ENCODE measurements at regions not wholly inside any gene's neighbourhood (a gene's known extent, or its start where the extent isn't known, plus 50 kb on each side); places are given as distances from the start of the nearest gene placed in this dataset.

GRCh38 chr5:67672636-67673035 lies 476.0 kb upstream of the CD180 start:
- Histone ChIP-seq H3K4ac (ENCODE audit: low read length) (no peak overlapping the region), H3K36me3 (replicated peaks in 1 of 2; ENCODE audit: control insufficient read depth in 2 of 2, insufficient read depth in 2 of 2, low read length in 2 of 2) (no peaks in the 10 kb centered on the region), H3K27me3 (ENCODE audit: control insufficient read depth in 3 of 3, insufficient read depth in 3 of 3, low read depth in 1 of 3, low read length in 3 of 3) (no peaks in the 10 kb centered on the region), H3K9ac (ENCODE audit: low read depth, low read length, poor library complexity) (no peak overlapping the region), H3K27ac (replicated peaks; ENCODE audit: low read length) (no peak overlapping the region), H4K91ac (ENCODE audit: low read depth, low read length, poor library complexity) (no peak overlapping the region), H2BK5ac (ENCODE audit: low read length) (no peak overlapping the region), H3K23ac (ENCODE audit: low read depth, low read length, poor library complexity) (no peak overlapping the region), H3K4me3 (ENCODE audit: low read length in 2 of 2) (no peak overlapping the region), H2AFZ (ENCODE audit: low read length) (no peak overlapping the region), H3K4me1 (ENCODE audit: control insufficient read depth in 2 of 2, insufficient read depth in 1 of 2, low read depth in 1 of 2, low read length in 2 of 2) (peaks cover 0 to 1% of the 10 kb centered on the region in 2 donors), H3K79me1 (ENCODE audit: low read depth, low read length) (no peaks in the 10 kb centered on the region), H3K9me3 (replicated peaks in 1 of 2; ENCODE audit: control insufficient read depth in 2 of 2, insufficient read depth in 1 of 2, low read depth in 1 of 2, low read length in 2 of 2) (no peaks in the 10 kb centered on the region), H4K8ac (ENCODE audit: low read depth, low read length) (no peak overlapping the region), H2AK5ac (ENCODE audit: low read depth, low read length) (no peak overlapping the region), H2BK12ac (ENCODE audit: low read length) (no peak overlapping the region), H3K18ac (ENCODE audit: low read length) (no peak overlapping the region), H2BK120ac (ENCODE audit: low read depth, low read length) (no peak overlapping the region), H2BK15ac (ENCODE audit: low read length) (no peak overlapping the region), H3K14ac (ENCODE audit: low read length) (no peak overlapping the region), H3K4me2 (ENCODE audit: insufficient read depth, low read length, poor library complexity, severe bottlenecking) (no peak overlapping the region)
- no CpG with 5 or more reads among the region's 1 CpG for WGBS, 2 donors (ENCODE audit: extremely low coverage in 2 of 2, insufficient read length in 2 of 2, insufficient replicate concordance in 1 of 2)
- DNase-seq (ENCODE audit: low spot score): no peak

GRCh38 chr5:67669916-67670315 lies 473.3 kb upstream of the CD180 start:
- Histone ChIP-seq H3K79me1 (ENCODE audit: low read depth, low read length) (no peaks in the 10 kb centered on the region), H3K27ac (replicated peaks; ENCODE audit: low read length) (no peak overlapping the region), H3K14ac (ENCODE audit: low read length) (no peak overlapping the region), H4K91ac (ENCODE audit: low read depth, low read length, poor library complexity) (no peak overlapping the region), H3K4me1 (ENCODE audit: control insufficient read depth in 2 of 2, insufficient read depth in 1 of 2, low read depth in 1 of 2, low read length in 2 of 2) (no peaks in the 10 kb centered on the region), H3K4me2 (ENCODE audit: insufficient read depth, low read length, poor library complexity, severe bottlenecking) (no peak overlapping the region), H4K8ac (ENCODE audit: low read depth, low read length) (no peak overlapping the region), H2BK12ac (ENCODE audit: low read length) (no peak overlapping the region), H2AK5ac (ENCODE audit: low read depth, low read length) (no peak overlapping the region), H2BK15ac (ENCODE audit: low read length) (no peak overlapping the region), H3K27me3 (ENCODE audit: control insufficient read depth in 3 of 3, insufficient read depth in 3 of 3, low read depth in 1 of 3, low read length in 3 of 3) (no peaks in the 10 kb centered on the region), H2BK5ac (ENCODE audit: low read length) (no peak overlapping the region), H2BK120ac (ENCODE audit: low read depth, low read length) (no peak overlapping the region), H3K23ac (ENCODE audit: low read depth, low read length, poor library complexity) (no peak overlapping the region), H3K9ac (ENCODE audit: low read depth, low read length, poor library complexity) (no peak overlapping the region), H3K36me3 (replicated peaks in 1 of 2; ENCODE audit: control insufficient read depth in 2 of 2, insufficient read depth in 2 of 2, low read length in 2 of 2) (no peaks in the 10 kb centered on the region), H3K4ac (ENCODE audit: low read length) (no peak overlapping the region), H2AFZ (ENCODE audit: low read length) (no peak overlapping the region), H3K18ac (ENCODE audit: low read length) (no peak overlapping the region), H3K4me3 (ENCODE audit: low read length in 2 of 2) (no peak overlapping the region), H3K9me3 (replicated peaks in 1 of 2; ENCODE audit: control insufficient read depth in 2 of 2, insufficient read depth in 1 of 2, low read depth in 1 of 2, low read length in 2 of 2) (peaks cover 2 to 11% of the 10 kb centered on the region in 2 donors)
- no CpG with 5 or more reads among the region's 2 CpGs for WGBS, 2 donors (ENCODE audit: extremely low coverage in 2 of 2, insufficient read length in 2 of 2, insufficient replicate concordance in 1 of 2)
- DNase-seq (ENCODE audit: low spot score): no peak

GRCh38 chr5:67660149-67660548 lies 463.6 kb upstream of the CD180 start:
- H3K18ac ChIP-seq (ENCODE audit: low read length): no peak overlapping the region
- whole genome bisulfite sequencing, 2 donors (ENCODE audit: extremely low coverage in 2 of 2, insufficient read length in 2 of 2, insufficient replicate concordance in 1 of 2): no CpG with 5 or more reads among the region's 3 CpGs
- H3K14ac ChIP-seq (ENCODE audit: low read length): no peak overlapping the region
- H2AK5ac ChIP-seq (ENCODE audit: low read depth, low read length): no peak overlapping the region
- H3K4ac ChIP-seq (ENCODE audit: low read length): no peak overlapping the region
- no peak overlapping the region for H3K4me2 ChIP-seq (ENCODE audit: insufficient read depth, low read length, poor library complexity, severe bottlenecking)
- H3K9me3 ChIP-seq (replicated peaks in 1 of 2; ENCODE audit: control insufficient read depth in 2 of 2, insufficient read depth in 1 of 2, low read depth in 1 of 2, low read length in 2 of 2): no peaks in the 10 kb centered on the region
- H3K79me1 ChIP-seq (ENCODE audit: low read depth, low read length): no peaks in the 10 kb centered on the region
- H3K23ac ChIP-seq (ENCODE audit: low read depth, low read length, poor library complexity): no peak overlapping the region
- H4K91ac ChIP-seq (ENCODE audit: low read depth, low read length, poor library complexity): no peak overlapping the region
- no peak overlapping the region for H2BK120ac ChIP-seq (ENCODE audit: low read depth, low read length)
- DNase-seq (ENCODE audit: low spot score): no peak
- no peak overlapping the region for H2BK12ac ChIP-seq (ENCODE audit: low read length)
- H3K4me1 ChIP-seq (ENCODE audit: control insufficient read depth in 2 of 2, insufficient read depth in 1 of 2, low read depth in 1 of 2, low read length in 2 of 2): no peaks in the 10 kb centered on the region
- H3K4me3 ChIP-seq (ENCODE audit: low read length in 2 of 2): no peak overlapping the region
- no peak overlapping the region for H2BK5ac ChIP-seq (ENCODE audit: low read length)
- no peak overlapping the region for H2AFZ ChIP-seq (ENCODE audit: low read length)
- H2BK15ac ChIP-seq (ENCODE audit: low read length): no peak overlapping the region
- H3K36me3 ChIP-seq (replicated peaks in 1 of 2; ENCODE audit: control insufficient read depth in 2 of 2, insufficient read depth in 2 of 2, low read length in 2 of 2): no peaks in the 10 kb centered on the region
- H3K9ac ChIP-seq (ENCODE audit: low read depth, low read length, poor library complexity): no peak overlapping the region
- no peak overlapping the region for H3K27ac ChIP-seq (replicated peaks; ENCODE audit: low read length)
- no peak overlapping the region for H4K8ac ChIP-seq (ENCODE audit: low read depth, low read length)
- no peaks in the 10 kb centered on the region for H3K27me3 ChIP-seq (ENCODE audit: control insufficient read depth in 3 of 3, insufficient read depth in 3 of 3, low read depth in 1 of 3, low read length in 3 of 3)

- WGBS, 2 donors (ENCODE audit: extremely low coverage in 2 of 2, insufficient read length in 2 of 2, insufficient replicate concordance in 1 of 2): no CpG with 5 or more reads among the region's 6 CpGs
- no peak overlapping the region for H2AFZ ChIP-seq (ENCODE audit: low read length)
- no peaks in the 10 kb centered on the region for H3K27me3 ChIP-seq (ENCODE audit: control insufficient read depth in 3 of 3, insufficient read depth in 3 of 3, low read depth in 1 of 3, low read length in 3 of 3)
- H2BK5ac ChIP-seq (ENCODE audit: low read length): no peak overlapping the region
- H3K14ac ChIP-seq (ENCODE audit: low read length): no peak overlapping the region
- H4K8ac ChIP-seq (ENCODE audit: low read depth, low read length): no peak overlapping the region
- no peak overlapping the region for H3K23ac ChIP-seq (ENCODE audit: low read depth, low read length, poor library complexity)
- no peak overlapping the region for H3K27ac ChIP-seq (replicated peaks; ENCODE audit: low read length)
- DNase-seq (ENCODE audit: low spot score): no peak
- no peaks in the 10 kb centered on the region for H3K4me1 ChIP-seq (ENCODE audit: control insufficient read depth in 2 of 2, insufficient read depth in 1 of 2, low read depth in 1 of 2, low read length in 2 of 2)
- H3K4me3 ChIP-seq (ENCODE audit: low read length in 2 of 2): no peak overlapping the region
- no peak overlapping the region for H2BK120ac ChIP-seq (ENCODE audit: low read depth, low read length)
- H3K36me3 ChIP-seq (replicated peaks in 1 of 2; ENCODE audit: control insufficient read depth in 2 of 2, insufficient read depth in 2 of 2, low read length in 2 of 2): no peaks in the 10 kb centered on the region
- H2BK12ac ChIP-seq (ENCODE audit: low read length): no peak overlapping the region
- H3K4ac ChIP-seq (ENCODE audit: low read length): no peak overlapping the region
- no peak overlapping the region for H3K9ac ChIP-seq (ENCODE audit: low read depth, low read length, poor library complexity)
- H2BK15ac ChIP-seq (ENCODE audit: low read length): no peak overlapping the region
- no peaks in the 10 kb centered on the region for H3K9me3 ChIP-seq (replicated peaks in 1 of 2; ENCODE audit: control insufficient read depth in 2 of 2, insufficient read depth in 1 of 2, low read depth in 1 of 2, low read length in 2 of 2)
- H3K18ac ChIP-seq (ENCODE audit: low read length): no peak overlapping the region
- no peak overlapping the region for H2AK5ac ChIP-seq (ENCODE audit: low read depth, low read length)
- H4K91ac ChIP-seq (ENCODE audit: low read depth, low read length, poor library complexity): no peak overlapping the region
- no peaks in the 10 kb centered on the region for H3K79me1 ChIP-seq (ENCODE audit: low read depth, low read length)
- H3K4me2 ChIP-seq (ENCODE audit: insufficient read depth, low read length, poor library complexity, severe bottlenecking): no peak overlapping the region
Observed at GRCh38 chr5:67659288-67659687, 462.7 kb upstream of the CD180 start.
